GM12878 (cell line): ENCODE measurements at regions not wholly inside any gene's neighbourhood (a gene's known extent, or its start where the extent isn't known, plus 50 kb on each side); places are given as distances from the start of the nearest gene placed in this dataset.

ENCODE experiments used
- ATAC-seq: fragments of 200-7000 bp; cut with Tn5 transposase; 3 replicates; pipeline ENCODE4 v1.9.1; 2020; ENCODE audit warnings: mild to moderate bottlenecking, moderate library complexity
- BruUV-seq: library from RNA; stranded (reverse); fragments of 400-500 nt; replicated peaks from 2 replicates; lab custom pipeline; 2021; lab: Mats Ljungman, UMichigan
- CTCF ChIA-PET: fragments of 300-600 bp; sonication (Branson Sonifier 250); formaldehyde crosslinking; extraction: SDS; loops from one replicate; lab custom pipeline; 2021; ENCODE audit warnings: inconsistent platforms; lab: Yijun Ruan, JAX
- POLR2A ChIA-PET: fragments of 350-600 bp; formaldehyde crosslinking; extraction: SDS; loops from one replicate; lab custom pipeline; 2021; ENCODE audit warnings: inconsistent platforms; lab: Charles Lee
- RAD21 ChIA-PET: fragments of 300-600 bp; sonication (Branson Sonifier 250); formaldehyde crosslinking; loops from one replicate; lab custom pipeline; 2023; ENCODE audit warnings: antibody characterized with exemption; ENCODE audit not compliant: unreplicated experiment; lab: Charles Lee
- SMC1A ChIA-PET: fragments of 300-600 bp; sonication (Branson Sonifier 250); formaldehyde crosslinking; loops from one replicate; lab custom pipeline; 2023; ENCODE audit not compliant: unreplicated experiment, uncharacterized antibody; lab: Charles Lee
- DNase-seq: peaks from one replicate; pipeline ENCODE4 v3.0.0-alpha.2; 2011; ENCODE audit warnings: low read depth, low spot score
- FAIRE-seq: peaks from 3 replicates; lab custom pipeline; 2011; peaks lifted over from hg19 to GRCh38; lab: Jason Lieb, UNC
- H2AFZ ChIP-seq: 2 replicates; pipeline ENCODE4 v1.6.0; 2011; ENCODE audit warnings: low read depth, low read length, control low read depth; ENCODE audit not compliant: control insufficient read depth
- H3K27ac ChIP-seq: 2 replicates; pipeline ENCODE4 v1.5.1; 2011; ENCODE audit warnings: control low read depth; ENCODE audit not compliant: control insufficient read depth, insufficient read depth
- H3K27me3 ChIP-seq, 2 experiments: replicated peaks in 1 of 2; 2 replicates each; pipeline versions ENCODE4 v1.6.0 to v1.6.1; 2011; ENCODE audit warnings: low read length in 1 of 2; ENCODE audit not compliant: control insufficient read depth in 2 of 2, insufficient read depth in 2 of 2
- H3K36me3 ChIP-seq, 2 experiments: 2 replicates each; pipeline ENCODE4 v1.5.1; 2011; ENCODE audit warnings: low read length in 1 of 2; ENCODE audit not compliant: control insufficient read depth in 2 of 2, insufficient read depth in 2 of 2
- H3K4me1 ChIP-seq: 2 replicates; pipeline ENCODE4 v1.6.1; 2011; ENCODE audit warnings: mild to moderate bottlenecking, low read length, moderate library complexity, mixed read lengths; ENCODE audit not compliant: control insufficient read depth, insufficient read depth
- H3K4me2 ChIP-seq: 2 replicates; pipeline ENCODE4 v1.6.0; 2011; ENCODE audit warnings: control low read depth; ENCODE audit not compliant: control insufficient read depth, insufficient read depth
- H3K4me3 ChIP-seq: fragments of 200-600 bp; sonication (generic); 2 replicates; pipeline ENCODE4 v1.5.1; 2016
- H3K79me2 ChIP-seq: 2 replicates; pipeline ENCODE4 v1.6.0; 2011; ENCODE audit warnings: low read length; ENCODE audit not compliant: control insufficient read depth, insufficient read depth
- H3K9ac ChIP-seq: 2 replicates; pipeline ENCODE4 v1.8.0; 2011; ENCODE audit warnings: low read length, control low read depth, mixed read lengths; ENCODE audit not compliant: control insufficient read depth, insufficient read depth
- H3K9me3 ChIP-seq: replicated peaks from 3 replicates; pipeline ENCODE4 v1.5.1; 2011; ENCODE audit warnings: mild to moderate bottlenecking, low read length; ENCODE audit not compliant: control insufficient read depth, insufficient read depth
- H4K20me1 ChIP-seq: 2 replicates; pipeline ENCODE4 v1.6.0; 2011; ENCODE audit not compliant: control insufficient read depth, insufficient read depth
- ASH2L ChIP-seq: fragments of 300-600, 200-600 bp; sonication (generic); IDR thresholded peaks from 2 replicates; pipeline ENCODE4 v1.6.1; 2017; ENCODE audit warnings: low read depth, mild to moderate bottlenecking, borderline replicate concordance
- ATF7 ChIP-seq: fragments of 450-650 bp; IDR thresholded peaks from 2 replicates; pipeline ENCODE4 v1.6.1; 2016; ENCODE audit warnings: low read depth, mild to moderate bottlenecking
- BCLAF1 ChIP-seq: fragments of 450-650 bp; IDR thresholded peaks from 2 replicates; pipeline ENCODE4 v1.6.1; 2017; ENCODE audit warnings: antibody characterized with exemption, mild to moderate bottlenecking, moderate library complexity
- CREM ChIP-seq: IDR thresholded peaks from 2 replicates; pipeline ENCODE4 v1.6.1; 2014; ENCODE audit warnings: antibody characterized with exemption, low read depth
- IKZF1 ChIP-seq: fragments of 450-650 bp; conservative IDR thresholded peaks from 2 replicates; pipeline ENCODE4 v1.6.1; 2017; ENCODE audit warnings: antibody characterized with exemption, mild to moderate bottlenecking
- IKZF2 ChIP-seq, 2 experiments: fragments of 450-650 bp; IDR thresholded peaks; 2 replicates each; pipeline ENCODE4 v1.6.1; 2017; ENCODE audit warnings: mild to moderate bottlenecking in 2 of 2, moderate library complexity in 2 of 2
- IRF4 ChIP-seq: IDR thresholded peaks from 2 replicates; pipeline ENCODE4 v1.6.1; 2011; ENCODE audit warnings: low read depth, low read length
- KLF5 ChIP-seq: fragments of 450-650 bp; IDR thresholded peaks from 2 replicates; pipeline ENCODE4 v1.6.1; 2014; ENCODE audit warnings: mild to moderate bottlenecking; ENCODE audit not compliant: partially characterized antibody
- MLLT1 ChIP-seq: fragments of 450-650 bp; IDR thresholded peaks from 2 replicates; pipeline ENCODE4 v1.6.1; 2016; ENCODE audit warnings: mild to moderate bottlenecking
- RAD21 ChIP-seq: IDR thresholded peaks from 2 replicates; pipeline ENCODE4 v1.6.1; 2011; ENCODE audit warnings: mild to moderate bottlenecking, low read depth, low read length, moderate library complexity; ENCODE audit not compliant: insufficient read depth
- RAD51 ChIP-seq: fragments of 450-650 bp; IDR thresholded peaks from 2 replicates; pipeline ENCODE4 v1.6.1; 2016; ENCODE audit warnings: moderate library complexity, mild to moderate bottlenecking, inconsistent platforms
- SP1 ChIP-seq: IDR thresholded peaks from one replicate; pipeline ENCODE4 v1.6.1; 2011; ENCODE audit warnings: low read depth, low read length
- ZNF24 ChIP-seq: fragments of 450-650 bp; IDR thresholded peaks from 2 replicates; pipeline ENCODE4 v1.6.1; 2017; ENCODE audit warnings: antibody characterized with exemption, mild to moderate bottlenecking
- ZNF687 ChIP-seq: fragments of 450-650 bp; IDR thresholded peaks from 2 replicates; pipeline ENCODE4 v1.6.1; 2017; ENCODE audit warnings: mild to moderate bottlenecking, moderate library complexity
- ZZZ3 ChIP-seq: IDR thresholded peaks from 2 replicates; pipeline ENCODE4 v1.6.1; 2011; ENCODE audit warnings: low read depth; ENCODE audit not compliant: control insufficient read depth, insufficient read length
- WGBS: methylation state at CpG from one replicate; pipeline ENCODE4 v1.1.6; 2016; ENCODE audit warnings: low lambda C conversion rate; ENCODE audit not compliant: insufficient replicate concordance, insufficient coverage; ENCODE audit errors: missing lambda C conversion rate; 5-methylcytosine and 5-hydroxymethylcytosine counted together
- in situ Hi-C: fragments of 300-500 bp; cut with MboI; formaldehyde crosslinking; loops from 9 replicates; pipeline ENCODE4 v1.14.3; 2018; ENCODE audit warnings: mixed read lengths
- intact Hi-C: fragments of 100-400 bp; cut with micrococcal nuclease; formaldehyde crosslinking; loops from one replicate; pipeline ENCODE4 v1.14.2; 2022; ENCODE audit not compliant: unreplicated experiment
- TF ChIP-seq, protein P1 (sequence below): fragments of 450-650 bp; IDR thresholded peaks from 2 replicates; pipeline ENCODE4 v1.6.1; 2017; ENCODE audit warnings: mild to moderate bottlenecking

DNA sequence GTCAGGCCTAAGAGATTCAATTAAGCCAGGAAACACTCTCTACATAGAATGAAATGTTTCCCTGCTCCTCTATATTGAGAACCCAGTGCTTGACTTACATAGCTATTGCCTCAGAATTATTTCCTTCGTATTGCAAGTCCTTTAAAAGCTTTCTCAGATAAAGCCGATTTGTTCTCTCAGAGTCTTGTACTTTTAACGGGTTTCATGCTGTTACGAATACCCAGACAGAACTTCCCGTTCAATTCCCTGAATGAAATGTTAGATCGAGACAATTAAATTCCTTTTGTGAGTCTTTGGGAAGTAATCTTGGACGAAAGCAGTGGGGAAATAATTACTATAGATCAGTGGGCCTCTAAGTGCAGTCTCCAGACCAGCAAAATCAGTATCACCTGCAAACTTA lies 102.8 kb upstream of the CHL1 start:
- H4K20me1 ChIP-seq: no peaks in the 10 kb centered on the region
- ATAC-seq: no peak
- RAD21 ChIA-PET: no interaction called here
- no peak overlapping the region for H3K4me3 ChIP-seq
- WGBS: 18% methylated on average over 7 of the region's 7 CpGs
- H3K27me3 ChIP-seq: no peaks in the 10 kb centered on the region
- H3K27ac ChIP-seq: no peak overlapping the region
- no peak overlapping the region for H3K9ac ChIP-seq
- TF ChIP-seq IRF4 (no peak), ZNF687 (no peak), SP1 (no peak), IKZF1 (no peak), CREM (no peak), ZNF24 (no peak), KLF5 (no peak), BCLAF1 (no peak), RAD51 (no peak), MLLT1 (no peak), ATF7 (no peak), IKZF2 (IDR thresholded peaks at IDR 0.05) (no peak), RAD21 (no peak), ASH2L (no peak), ZZZ3 (no peak)
- TF ChIP-seq, protein P1, sequence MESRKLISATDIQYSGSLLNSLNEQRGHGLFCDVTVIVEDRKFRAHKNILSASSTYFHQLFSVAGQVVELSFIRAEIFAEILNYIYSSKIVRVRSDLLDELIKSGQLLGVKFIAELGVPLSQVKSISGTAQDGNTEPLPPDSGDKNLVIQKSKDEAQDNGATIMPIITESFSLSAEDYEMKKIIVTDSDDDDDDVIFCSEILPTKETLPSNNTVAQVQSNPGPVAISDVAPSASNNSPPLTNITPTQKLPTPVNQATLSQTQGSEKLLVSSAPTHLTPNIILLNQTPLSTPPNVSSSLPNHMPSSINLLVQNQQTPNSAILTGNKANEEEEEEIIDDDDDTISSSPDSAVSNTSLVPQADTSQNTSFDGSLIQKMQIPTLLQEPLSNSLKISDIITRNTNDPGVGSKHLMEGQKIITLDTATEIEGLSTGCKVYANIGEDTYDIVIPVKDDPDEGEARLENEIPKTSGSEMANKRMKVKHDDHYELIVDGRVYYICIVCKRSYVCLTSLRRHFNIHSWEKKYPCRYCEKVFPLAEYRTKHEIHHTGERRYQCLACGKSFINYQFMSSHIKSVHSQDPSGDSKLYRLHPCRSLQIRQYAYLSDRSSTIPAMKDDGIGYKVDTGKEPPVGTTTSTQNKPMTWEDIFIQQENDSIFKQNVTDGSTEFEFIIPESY: no peak
- TF ChIP-seq, all 136 proteins: peak for 0
- no peaks in the 10 kb centered on the region for H3K9me3 ChIP-seq
- no peak for DNase-seq
- H3K4me1 ChIP-seq: no peaks in the 10 kb centered on the region
- intact Hi-C loops: no loop called here
- FAIRE-seq: no peak
- in situ Hi-C loops: no loop called here
- POLR2A ChIA-PET: interaction anchor here (0.7 kb wide), 1 partner anchor 1733 kb away, joined by 3 read pairs; no protein-coding TSS in a partner anchor
- no peak overlapping the region for H2AFZ ChIP-seq
- no peak overlapping the region for H3K4me2 ChIP-seq
- no peaks in the 10 kb centered on the region for H3K36me3 ChIP-seq
- BruUV-seq: no TSS peak
- CTCF ChIA-PET: no interaction called here
- SMC1A ChIA-PET: interaction anchor here (1.4 to 1.5 kb wide), 2 partner anchors 9 to 257 kb away, joined by 3 to 5 read pairs; no protein-coding TSS in a partner anchor
- no peaks in the 10 kb centered on the region for H3K79me2 ChIP-seq
